Hepatocyte (in vitro differentiated cells): ENCODE measurements at regions not wholly inside any gene's neighbourhood (a gene's known extent, or its start where the extent isn't known, plus 50 kb on each side); places are given as distances from the start of the nearest gene placed in this dataset.

ENCODE experiments used
- CTCF ChIP-seq: fragments of 200-600 bp; sonication (generic); IDR thresholded peaks from 2 replicates; pipeline ENCODE4 v1.5.1; 2016; ENCODE audit warnings: antibody characterized with exemption, mild to moderate bottlenecking; ENCODE audit not compliant: poor library complexity
- EZH2 ChIP-seq: fragments of 200-600 bp; sonication (generic); IDR thresholded peaks from 2 replicates; pipeline ENCODE4 v1.6.1; 2016; ENCODE audit warnings: antibody characterized with exemption, mild to moderate bottlenecking, borderline replicate concordance
- EZH2phosphoT487 ChIP-seq: fragments of 200-600 bp; sonication (generic); IDR thresholded peaks from one replicate; pipeline ENCODE4 v1.6.1; 2018; ENCODE audit warnings: antibody characterized with exemption, mild to moderate bottlenecking, low read depth, moderate library complexity; ENCODE audit not compliant: unreplicated experiment, severe bottlenecking

DNA sequence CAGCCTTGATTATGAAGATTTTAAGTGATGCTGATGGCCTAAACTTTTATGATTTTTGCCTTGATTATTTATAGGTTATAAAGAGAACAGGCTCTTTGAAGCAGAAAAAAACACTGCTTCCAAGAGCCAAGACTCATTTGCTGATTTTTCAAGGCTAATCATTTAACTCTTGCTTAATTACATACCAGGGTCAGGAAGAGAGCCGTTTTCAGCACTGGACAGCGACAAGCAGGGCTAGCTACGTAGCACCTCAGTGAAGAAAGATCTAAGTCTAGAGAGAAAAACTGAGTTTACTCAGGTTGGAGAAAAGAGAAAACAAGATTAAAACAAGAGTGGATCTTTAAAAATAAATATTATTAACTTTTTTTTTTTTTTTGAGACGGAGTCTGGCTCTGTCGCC lies 615.4 kb upstream of the B3GAT1 start:
- TF ChIP-seq CTCF = no peak
- no peak for TF ChIP-seq EZH2
- no peak for TF ChIP-seq EZH2phosphoT487
